Lung (tissue), 11 donors: ENCODE measurements at regions not wholly inside any gene's neighbourhood (a gene's known extent, or its start where the extent isn't known, plus 50 kb on each side); places are given as distances from the start of the nearest gene placed in this dataset.

Source experiments
- ATAC-seq: fragments of 200-7000 bp; cut with Tn5 transposase; one replicate; pipeline ENCODE4 v1.9.1; 2020; ENCODE audit warnings: moderate number of reproducible peaks; ENCODE audit not compliant: insufficient read depth, low FRiP score
- DNase-seq, 3 donors: peaks; one replicate each; pipeline ENCODE4 v3.0.0-alpha.2; 2013 to 2017
- H3K27ac ChIP-seq, 2 donors: one replicate each; pipeline ENCODE4 v1.5.1; 2013; ENCODE audit warnings: mild to moderate bottlenecking in 2 of 2, moderate library complexity in 2 of 2, control low read depth in 1 of 2, inconsistent platforms in 1 of 2, low read depth in 1 of 2, low read length in 1 of 2
- H3K27me3 ChIP-seq, 3 donors: one replicate each; pipeline ENCODE4 v1.5.1; 2013; ENCODE audit warnings: low read length in 2 of 3; ENCODE audit not compliant: control insufficient read depth in 3 of 3, insufficient read depth in 3 of 3
- H3K36me3 ChIP-seq, 4 donors: one replicate each; pipeline ENCODE4 v1.5.1; 2013; ENCODE audit warnings: low read length in 4 of 4, mild to moderate bottlenecking in 1 of 4, moderate library complexity in 1 of 4; ENCODE audit not compliant: control insufficient read depth in 4 of 4, insufficient read depth in 4 of 4
- H3K4me1 ChIP-seq, 5 donors: one replicate each; pipeline ENCODE4 v1.5.1; 2013; ENCODE audit warnings: low read length in 5 of 5, mild to moderate bottlenecking in 2 of 5, moderate library complexity in 1 of 5; ENCODE audit not compliant: control insufficient read depth in 5 of 5, insufficient read depth in 5 of 5
- H3K4me3 ChIP-seq: one replicate; pipeline ENCODE4 v1.5.1; 2013; ENCODE audit warnings: mild to moderate bottlenecking, control low read depth, moderate library complexity
- H3K9ac ChIP-seq, 2 donors: one replicate each; pipeline ENCODE4 v1.5.1; 2013; ENCODE audit warnings: low read length in 2 of 2, control low read depth in 1 of 2; ENCODE audit not compliant: insufficient read depth in 1 of 2
- H3K9me3 ChIP-seq, 4 donors: one replicate each; pipeline ENCODE4 v1.5.1; 2013; ENCODE audit warnings: low read length in 3 of 4, mild to moderate bottlenecking in 1 of 4, moderate library complexity in 1 of 4; ENCODE audit not compliant: control insufficient read depth in 4 of 4, insufficient read depth in 3 of 4
- CTCF ChIP-seq: IDR thresholded peaks from 2 replicates; pipeline ENCODE4 v1.5.1; 2012; ENCODE audit warnings: mild to moderate bottlenecking; ENCODE audit errors: control extremely low read depth, extremely low read depth
- WGBS, 2 donors: extraction: QIAGEN DNeasy Blood & Tissue Kit; methylation state at CpG; one replicate each; pipeline ENCODE4 v1.1.7; 2013; 5-methylcytosine and 5-hydroxymethylcytosine counted together
- donor health status: control.
- donor health status: control.
- donor health status: Bipolar disorder and iron deficiency.
- donor health status: healthy.
- donor health status: DM: yes; HTN: yes; CAD: no.

DNA sequence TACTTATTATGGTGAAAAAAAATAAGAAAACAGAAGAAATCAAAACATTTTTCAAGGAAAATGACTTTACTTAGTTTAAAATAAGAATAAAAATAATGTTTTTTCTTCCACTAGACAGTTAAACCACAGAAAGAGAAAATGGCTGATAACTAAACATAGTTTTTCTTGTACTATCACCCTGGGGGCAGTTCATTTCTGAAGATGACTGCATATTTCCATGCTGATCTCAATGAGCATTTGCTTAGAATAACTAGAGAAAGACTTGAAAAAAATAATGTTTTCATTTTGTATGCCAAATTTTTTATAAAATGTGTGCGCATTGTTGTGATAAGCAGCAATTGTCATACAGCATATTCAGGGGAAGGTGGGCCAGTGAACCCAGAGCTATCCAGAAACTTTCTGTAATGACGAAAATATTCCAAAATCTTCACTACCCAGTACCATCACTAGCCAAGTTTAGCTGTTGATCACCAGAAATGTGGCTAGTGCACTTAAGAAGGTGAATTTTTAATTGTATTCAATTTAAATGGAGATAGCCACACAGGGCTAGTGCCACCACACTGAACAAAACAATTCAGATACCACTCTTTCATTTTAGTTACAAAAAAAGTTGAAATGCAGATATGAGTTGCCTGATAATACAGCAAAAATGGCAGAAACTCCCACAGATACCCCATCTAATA is 513.4 kb upstream of the NETO1 start:
- no peak overlapping the region for H3K9ac ChIP-seq
- 88% methylated on average over 2 of the region's 2 CpGs for WGBS, 2 donors
- no peak for ATAC-seq

DNA sequence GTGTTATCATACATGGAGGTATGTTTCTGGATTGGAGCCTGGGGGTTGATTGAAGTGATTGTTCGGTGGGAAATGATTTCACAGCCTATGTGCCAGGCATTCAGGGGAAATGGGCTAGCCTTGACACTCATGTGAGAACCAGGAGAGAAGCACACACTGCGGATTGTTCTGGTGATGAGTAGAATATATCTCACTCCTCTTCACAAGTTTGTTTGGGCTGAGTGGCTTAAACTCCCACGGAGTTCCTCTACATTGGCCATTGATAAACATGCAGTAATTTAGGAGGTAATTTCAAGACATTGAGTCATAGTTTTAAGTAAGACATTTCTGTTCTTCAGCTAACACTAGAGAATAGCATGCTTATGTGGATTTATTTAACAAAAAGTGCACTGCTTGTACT is 498.9 kb upstream of the NETO1 start:
- H3K4me3 ChIP-seq = no peak overlapping the region
- no peak for ATAC-seq
- H3K36me3 ChIP-seq = no peaks in the 10 kb centered on the region
- H3K27me3 ChIP-seq = no peaks in the 10 kb centered on the region
- H3K9me3 ChIP-seq = peaks cover 0 to 7% (median 2%) of the 10 kb centered on the region in 4 donors
- DNase-seq = no peak
- no peak overlapping the region for H3K9ac ChIP-seq
- H3K4me1 ChIP-seq = no peaks in the 10 kb centered on the region
- TF ChIP-seq CTCF = no peak
- 85 to 90% methylated on average over 3 of the region's 3 CpGs for WGBS, 2 donors
- no peak overlapping the region for H3K27ac ChIP-seq

More for the DNA sequence above, 513.4 kb upstream of the NETO1 start:
- DNase-seq = no peak
- Histone ChIP-seq H3K27me3 (no peaks in the 10 kb centered on the region), H3K36me3 (no peaks in the 10 kb centered on the region), H3K9me3 (no peaks in the 10 kb centered on the region), H3K4me1 (no peaks in the 10 kb centered on the region), H3K27ac (no peak overlapping the region), H3K4me3 (no peak overlapping the region)
- TF ChIP-seq CTCF = no peak

DNA sequence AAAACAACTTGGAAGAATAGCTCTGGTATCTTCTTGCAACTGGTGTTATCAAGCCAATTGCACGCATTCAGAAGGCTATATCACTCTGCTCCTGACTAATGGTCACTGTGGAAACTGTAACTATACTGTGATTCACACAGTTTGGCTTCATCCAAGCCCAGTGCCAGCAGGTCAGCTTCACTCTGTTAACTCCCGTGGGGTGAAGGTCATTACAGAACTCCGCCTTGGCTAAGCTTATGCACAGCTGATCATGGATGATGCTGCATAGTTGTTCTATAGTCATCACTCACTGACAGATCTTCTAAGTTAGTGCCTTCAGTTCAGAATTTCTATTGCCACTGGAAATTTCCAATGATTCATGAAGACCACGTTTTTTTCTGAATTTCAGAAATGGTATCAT is 497.2 kb upstream of the NETO1 start:
- Histone ChIP-seq H3K27ac (no peak overlapping the region), H3K36me3 (no peaks in the 10 kb centered on the region), H3K9me3 (peaks cover 0 to 7% (median 0%) of the 10 kb centered on the region in 4 donors), H3K9ac (no peak overlapping the region), H3K27me3 (no peaks in the 10 kb centered on the region), H3K4me3 (no peak overlapping the region), H3K4me1 (no peaks in the 10 kb centered on the region)
- DNase-seq (no peak), ATAC-seq (no peak)
- TF ChIP-seq CTCF = no peak
- WGBS, 2 donors = 78 to 85% methylated on average over 4 of the region's 4 CpGs

GRCh38 chr18:73355121-73355520 is 487.3 kb upstream of the NETO1 start:
- no peak overlapping the region for H3K4me3 ChIP-seq
- H3K4me1 ChIP-seq = no peaks in the 10 kb centered on the region
- no peaks in the 10 kb centered on the region for H3K9me3 ChIP-seq
- H3K27me3 ChIP-seq = no peaks in the 10 kb centered on the region
- no peak for TF ChIP-seq CTCF
- no peak overlapping the region for H3K27ac ChIP-seq
- WGBS, 2 donors = 79 to 81% methylated on average over 1 of the region's 1 CpG
- H3K9ac ChIP-seq = no peak overlapping the region
- no peaks in the 10 kb centered on the region for H3K36me3 ChIP-seq
- ATAC-seq (no peak), DNase-seq (no peak)
